GM18505 (cell line): ENCODE measurements at regions not wholly inside any gene's neighbourhood (a gene's known extent, or its start where the extent isn't known, plus 50 kb on each side); places are given as distances from the start of the nearest gene placed in this dataset.
"Not testable (repeated sequence)": the region's sequence is repeated elsewhere in the genome, so short reads cannot be mapped to it uniquely, and the experiment has no call there.

Experiments used
- ATAC-seq: cut with Tn5 transposase; IDR thresholded peaks from one replicate; pipeline ENCODE4 v1.9.1; 2021; ENCODE audit not compliant: unreplicated experiment
- POLR2A ChIP-seq: IDR thresholded peaks from 4 replicates; pipeline ENCODE4 v1.6.1; 2011; ENCODE audit warnings: borderline replicate concordance; ENCODE audit not compliant: insufficient read depth, insufficient read length; ENCODE audit errors: extremely low read depth

GRCh38 chr7:119944601-119944972, 328.4 kb upstream of the KCND2 start:
- ATAC-seq: no peak

GRCh38 chr7:119945822-119946221, 327.2 kb upstream of the KCND2 start:
- no peak for ATAC-seq
- no peak for TF ChIP-seq POLR2A

More at GRCh38 chr7:119944601-119944972, 328.4 kb upstream of the KCND2 start:
- no peak for TF ChIP-seq POLR2A

- no peak for TF ChIP-seq POLR2A
- no peak for ATAC-seq
These were observed 323.9 kb upstream of the KCND2 start for GRCh38 chr7:119949053-119949452.

- ATAC-seq: not testable (repeated sequence)
These were observed 322.5 kb upstream of the KCND2 start for GRCh38 chr7:119950390-119951041.

- ATAC-seq: not testable (repeated sequence)
These were observed 321.4 kb upstream of the KCND2 start for GRCh38 chr7:119951614-119952013.

- no peak for ATAC-seq
These were observed 315.6 kb upstream of the KCND2 start for GRCh38 chr7:119957335-119957734.

GRCh38 chr7:119959811-119960210, 313.2 kb upstream of the KCND2 start:
- no peak for TF ChIP-seq POLR2A
- ATAC-seq: no peak

More at GRCh38 chr7:119957335-119957734, 315.6 kb upstream of the KCND2 start:
- TF ChIP-seq POLR2A: no peak

GRCh38 chr7:119963654-119964053, 309.3 kb upstream of the KCND2 start:
- TF ChIP-seq POLR2A: no peak
- no peak for ATAC-seq

GRCh38 chr7:119964065-119964464, 308.9 kb upstream of the KCND2 start:
- no peak for TF ChIP-seq POLR2A
- no peak for ATAC-seq

- no peak for ATAC-seq
- TF ChIP-seq POLR2A: no peak
These were observed 308.0 kb upstream of the KCND2 start for GRCh38 chr7:119964788-119965542.

- ATAC-seq: no peak
These were observed 305.8 kb upstream of the KCND2 start for GRCh38 chr7:119967221-119967620.

GRCh38 chr7:119968411-119968810, 304.6 kb upstream of the KCND2 start:
- ATAC-seq: not testable (repeated sequence)

More at GRCh38 chr7:119967221-119967620, 305.8 kb upstream of the KCND2 start:
- no peak for TF ChIP-seq POLR2A

GRCh38 chr7:119969054-119969453, 303.9 kb upstream of the KCND2 start:
- no peak for ATAC-seq

GRCh38 chr7:119969763-119970162, 303.2 kb upstream of the KCND2 start:
- TF ChIP-seq POLR2A: no peak
- ATAC-seq: no peak

More at GRCh38 chr7:119969054-119969453, 303.9 kb upstream of the KCND2 start:
- no peak for TF ChIP-seq POLR2A
